Liver (tissue), 3 donors: ENCODE measurements at regions not wholly inside any gene's neighbourhood (a gene's known extent, or its start where the extent isn't known, plus 50 kb on each side); places are given as distances from the start of the nearest gene placed in this dataset.

Experiments used
- NR2F2 ChIP-seq: IDR thresholded peaks from 2 replicates; pipeline ENCODE4 v1.6.1; 2016; ENCODE audit warnings: antibody characterized with exemption
- RAD21 ChIP-seq, 2 donors: IDR thresholded peaks; 2 replicates each; pipeline ENCODE4 v1.6.1; 2016; ENCODE audit warnings: antibody characterized with exemption in 2 of 2, mild to moderate bottlenecking in 2 of 2
- SP1 ChIP-seq: IDR thresholded peaks from 2 replicates; pipeline ENCODE4 v1.6.1; 2018; ENCODE audit warnings: antibody characterized with exemption, mild to moderate bottlenecking
- TAF1 ChIP-seq: conservative IDR thresholded peaks from 2 replicates; pipeline ENCODE4 v1.6.1; 2016; ENCODE audit warnings: antibody characterized with exemption, mild to moderate bottlenecking
- YY1 ChIP-seq: IDR thresholded peaks from 2 replicates; pipeline ENCODE4 v1.6.1; 2016; ENCODE audit warnings: antibody characterized with exemption, mild to moderate bottlenecking
- TF ChIP-seq, protein P1 (sequence below): fragments of 150-350 bp; IDR thresholded peaks from 2 replicates; pipeline ENCODE4 v1.5.1; 2017; ENCODE audit warnings: improper control_type of control experiment, low read depth, low read length; ENCODE audit not compliant: missing input control
- TF ChIP-seq, protein P2 (sequence below): IDR thresholded peaks from 2 replicates; pipeline ENCODE4 v1.6.1; 2016; ENCODE audit warnings: antibody characterized with exemption
- TF ChIP-seq, protein P3 (sequence below): IDR thresholded peaks from 2 replicates; pipeline ENCODE4 v1.6.1; 2016; ENCODE audit warnings: antibody characterized with exemption
- TF ChIP-seq, protein P4 (sequence below): IDR thresholded peaks from 2 replicates; pipeline ENCODE4 v1.6.1; 2016; ENCODE audit warnings: antibody characterized with exemption, mild to moderate bottlenecking
- donor health status: healthy.
- donor health status: healthy.

DNA sequence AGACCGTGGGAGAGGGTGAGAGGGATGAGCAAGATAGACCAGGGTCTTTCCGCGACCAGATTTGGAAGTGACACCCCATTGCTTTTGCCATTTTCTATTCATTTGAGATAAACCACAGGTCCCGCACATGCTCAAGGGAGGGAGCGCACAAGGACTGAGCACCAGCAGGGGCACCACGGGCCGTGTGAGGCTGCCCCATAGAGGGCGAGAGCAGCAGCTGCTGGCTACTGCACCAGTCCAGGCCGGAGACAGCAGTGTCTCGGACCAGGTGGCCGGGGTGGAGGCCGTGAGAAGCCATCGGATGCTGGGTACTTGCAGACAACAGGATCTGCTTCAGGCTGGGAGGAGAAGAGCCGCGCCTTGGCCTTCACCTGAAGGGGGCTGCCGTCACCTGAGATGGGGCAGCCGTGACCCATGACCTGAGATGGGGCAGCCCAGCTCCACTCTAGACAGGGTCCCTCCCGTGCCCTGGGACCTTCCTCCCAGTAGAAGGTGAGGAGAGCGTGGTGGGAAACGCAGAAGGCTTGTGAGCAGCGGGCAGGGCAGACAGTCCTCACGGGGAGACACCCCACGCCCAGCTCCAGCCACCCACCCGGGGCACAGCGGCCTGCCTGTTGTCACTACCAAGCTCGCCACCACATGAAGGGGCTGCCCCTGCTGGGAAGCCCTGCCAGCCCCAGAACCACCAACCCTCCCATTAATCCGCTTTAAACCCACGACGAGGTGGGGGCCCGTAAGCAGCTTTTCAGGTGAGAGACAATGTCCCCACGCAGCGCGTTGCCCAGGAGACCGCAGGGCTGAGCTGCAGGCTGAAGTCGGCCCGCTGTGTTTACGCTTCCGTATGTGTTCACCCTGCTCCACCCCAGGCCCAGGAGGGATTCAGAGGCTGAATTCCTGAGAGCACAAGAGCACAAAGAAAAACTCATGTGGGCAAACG lies 61.7 kb upstream of the FBRSL1 start:
- TF ChIP-seq, protein P1, sequence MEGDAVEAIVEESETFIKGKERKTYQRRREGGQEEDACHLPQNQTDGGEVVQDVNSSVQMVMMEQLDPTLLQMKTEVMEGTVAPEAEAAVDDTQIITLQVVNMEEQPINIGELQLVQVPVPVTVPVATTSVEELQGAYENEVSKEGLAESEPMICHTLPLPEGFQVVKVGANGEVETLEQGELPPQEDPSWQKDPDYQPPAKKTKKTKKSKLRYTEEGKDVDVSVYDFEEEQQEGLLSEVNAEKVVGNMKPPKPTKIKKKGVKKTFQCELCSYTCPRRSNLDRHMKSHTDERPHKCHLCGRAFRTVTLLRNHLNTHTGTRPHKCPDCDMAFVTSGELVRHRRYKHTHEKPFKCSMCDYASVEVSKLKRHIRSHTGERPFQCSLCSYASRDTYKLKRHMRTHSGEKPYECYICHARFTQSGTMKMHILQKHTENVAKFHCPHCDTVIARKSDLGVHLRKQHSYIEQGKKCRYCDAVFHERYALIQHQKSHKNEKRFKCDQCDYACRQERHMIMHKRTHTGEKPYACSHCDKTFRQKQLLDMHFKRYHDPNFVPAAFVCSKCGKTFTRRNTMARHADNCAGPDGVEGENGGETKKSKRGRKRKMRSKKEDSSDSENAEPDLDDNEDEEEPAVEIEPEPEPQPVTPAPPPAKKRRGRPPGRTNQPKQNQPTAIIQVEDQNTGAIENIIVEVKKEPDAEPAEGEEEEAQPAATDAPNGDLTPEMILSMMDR, result no peak
- TF ChIP-seq YY1 (no peak), SP1 (no peak), TAF1 (no peak), RAD21 (IDR thresholded peaks at IDR 0.05) (no peak), NR2F2 (no peak)
- TF ChIP-seq, protein P2, sequence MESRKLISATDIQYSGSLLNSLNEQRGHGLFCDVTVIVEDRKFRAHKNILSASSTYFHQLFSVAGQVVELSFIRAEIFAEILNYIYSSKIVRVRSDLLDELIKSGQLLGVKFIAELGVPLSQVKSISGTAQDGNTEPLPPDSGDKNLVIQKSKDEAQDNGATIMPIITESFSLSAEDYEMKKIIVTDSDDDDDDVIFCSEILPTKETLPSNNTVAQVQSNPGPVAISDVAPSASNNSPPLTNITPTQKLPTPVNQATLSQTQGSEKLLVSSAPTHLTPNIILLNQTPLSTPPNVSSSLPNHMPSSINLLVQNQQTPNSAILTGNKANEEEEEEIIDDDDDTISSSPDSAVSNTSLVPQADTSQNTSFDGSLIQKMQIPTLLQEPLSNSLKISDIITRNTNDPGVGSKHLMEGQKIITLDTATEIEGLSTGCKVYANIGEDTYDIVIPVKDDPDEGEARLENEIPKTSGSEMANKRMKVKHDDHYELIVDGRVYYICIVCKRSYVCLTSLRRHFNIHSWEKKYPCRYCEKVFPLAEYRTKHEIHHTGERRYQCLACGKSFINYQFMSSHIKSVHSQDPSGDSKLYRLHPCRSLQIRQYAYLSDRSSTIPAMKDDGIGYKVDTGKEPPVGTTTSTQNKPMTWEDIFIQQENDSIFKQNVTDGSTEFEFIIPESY, result no peak
- TF ChIP-seq, protein P3, sequence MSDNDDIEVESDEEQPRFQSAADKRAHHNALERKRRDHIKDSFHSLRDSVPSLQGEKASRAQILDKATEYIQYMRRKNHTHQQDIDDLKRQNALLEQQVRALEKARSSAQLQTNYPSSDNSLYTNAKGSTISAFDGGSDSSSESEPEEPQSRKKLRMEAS, result no peak
- TF ChIP-seq, protein P4, sequence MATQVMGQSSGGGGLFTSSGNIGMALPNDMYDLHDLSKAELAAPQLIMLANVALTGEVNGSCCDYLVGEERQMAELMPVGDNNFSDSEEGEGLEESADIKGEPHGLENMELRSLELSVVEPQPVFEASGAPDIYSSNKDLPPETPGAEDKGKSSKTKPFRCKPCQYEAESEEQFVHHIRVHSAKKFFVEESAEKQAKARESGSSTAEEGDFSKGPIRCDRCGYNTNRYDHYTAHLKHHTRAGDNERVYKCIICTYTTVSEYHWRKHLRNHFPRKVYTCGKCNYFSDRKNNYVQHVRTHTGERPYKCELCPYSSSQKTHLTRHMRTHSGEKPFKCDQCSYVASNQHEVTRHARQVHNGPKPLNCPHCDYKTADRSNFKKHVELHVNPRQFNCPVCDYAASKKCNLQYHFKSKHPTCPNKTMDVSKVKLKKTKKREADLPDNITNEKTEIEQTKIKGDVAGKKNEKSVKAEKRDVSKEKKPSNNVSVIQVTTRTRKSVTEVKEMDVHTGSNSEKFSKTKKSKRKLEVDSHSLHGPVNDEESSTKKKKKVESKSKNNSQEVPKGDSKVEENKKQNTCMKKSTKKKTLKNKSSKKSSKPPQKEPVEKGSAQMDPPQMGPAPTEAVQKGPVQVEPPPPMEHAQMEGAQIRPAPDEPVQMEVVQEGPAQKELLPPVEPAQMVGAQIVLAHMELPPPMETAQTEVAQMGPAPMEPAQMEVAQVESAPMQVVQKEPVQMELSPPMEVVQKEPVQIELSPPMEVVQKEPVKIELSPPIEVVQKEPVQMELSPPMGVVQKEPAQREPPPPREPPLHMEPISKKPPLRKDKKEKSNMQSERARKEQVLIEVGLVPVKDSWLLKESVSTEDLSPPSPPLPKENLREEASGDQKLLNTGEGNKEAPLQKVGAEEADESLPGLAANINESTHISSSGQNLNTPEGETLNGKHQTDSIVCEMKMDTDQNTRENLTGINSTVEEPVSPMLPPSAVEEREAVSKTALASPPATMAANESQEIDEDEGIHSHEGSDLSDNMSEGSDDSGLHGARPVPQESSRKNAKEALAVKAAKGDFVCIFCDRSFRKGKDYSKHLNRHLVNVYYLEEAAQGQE, result no peak
